ENCODE measurements at regions not wholly inside any gene's neighbourhood (a gene's known extent, or its start where the extent isn't known, plus 50 kb on each side); places are given as distances from the start of the nearest gene placed in this dataset.

- Histone ChIP-seq H3K4me3 (replicated peaks; ENCODE audit: insufficient read depth, low read length) (no peak overlapping the region), H3K27ac (replicated peaks) (no peak overlapping the region), H3K27me3 (ENCODE audit: insufficient read depth, poor library complexity, severe bottlenecking) (no peaks in the 10 kb centered on the region)
- DNase-seq (ENCODE audit: low read depth in 1 of 2, low spot score in 1 of 2), result no peak
- TF ChIP-seq, protein P1, sequence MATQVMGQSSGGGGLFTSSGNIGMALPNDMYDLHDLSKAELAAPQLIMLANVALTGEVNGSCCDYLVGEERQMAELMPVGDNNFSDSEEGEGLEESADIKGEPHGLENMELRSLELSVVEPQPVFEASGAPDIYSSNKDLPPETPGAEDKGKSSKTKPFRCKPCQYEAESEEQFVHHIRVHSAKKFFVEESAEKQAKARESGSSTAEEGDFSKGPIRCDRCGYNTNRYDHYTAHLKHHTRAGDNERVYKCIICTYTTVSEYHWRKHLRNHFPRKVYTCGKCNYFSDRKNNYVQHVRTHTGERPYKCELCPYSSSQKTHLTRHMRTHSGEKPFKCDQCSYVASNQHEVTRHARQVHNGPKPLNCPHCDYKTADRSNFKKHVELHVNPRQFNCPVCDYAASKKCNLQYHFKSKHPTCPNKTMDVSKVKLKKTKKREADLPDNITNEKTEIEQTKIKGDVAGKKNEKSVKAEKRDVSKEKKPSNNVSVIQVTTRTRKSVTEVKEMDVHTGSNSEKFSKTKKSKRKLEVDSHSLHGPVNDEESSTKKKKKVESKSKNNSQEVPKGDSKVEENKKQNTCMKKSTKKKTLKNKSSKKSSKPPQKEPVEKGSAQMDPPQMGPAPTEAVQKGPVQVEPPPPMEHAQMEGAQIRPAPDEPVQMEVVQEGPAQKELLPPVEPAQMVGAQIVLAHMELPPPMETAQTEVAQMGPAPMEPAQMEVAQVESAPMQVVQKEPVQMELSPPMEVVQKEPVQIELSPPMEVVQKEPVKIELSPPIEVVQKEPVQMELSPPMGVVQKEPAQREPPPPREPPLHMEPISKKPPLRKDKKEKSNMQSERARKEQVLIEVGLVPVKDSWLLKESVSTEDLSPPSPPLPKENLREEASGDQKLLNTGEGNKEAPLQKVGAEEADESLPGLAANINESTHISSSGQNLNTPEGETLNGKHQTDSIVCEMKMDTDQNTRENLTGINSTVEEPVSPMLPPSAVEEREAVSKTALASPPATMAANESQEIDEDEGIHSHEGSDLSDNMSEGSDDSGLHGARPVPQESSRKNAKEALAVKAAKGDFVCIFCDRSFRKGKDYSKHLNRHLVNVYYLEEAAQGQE (IDR thresholded peaks at IDR 0.05; ENCODE audit: insufficient replicate concordance, low read depth), result no peak
- TF ChIP-seq, protein P2, sequence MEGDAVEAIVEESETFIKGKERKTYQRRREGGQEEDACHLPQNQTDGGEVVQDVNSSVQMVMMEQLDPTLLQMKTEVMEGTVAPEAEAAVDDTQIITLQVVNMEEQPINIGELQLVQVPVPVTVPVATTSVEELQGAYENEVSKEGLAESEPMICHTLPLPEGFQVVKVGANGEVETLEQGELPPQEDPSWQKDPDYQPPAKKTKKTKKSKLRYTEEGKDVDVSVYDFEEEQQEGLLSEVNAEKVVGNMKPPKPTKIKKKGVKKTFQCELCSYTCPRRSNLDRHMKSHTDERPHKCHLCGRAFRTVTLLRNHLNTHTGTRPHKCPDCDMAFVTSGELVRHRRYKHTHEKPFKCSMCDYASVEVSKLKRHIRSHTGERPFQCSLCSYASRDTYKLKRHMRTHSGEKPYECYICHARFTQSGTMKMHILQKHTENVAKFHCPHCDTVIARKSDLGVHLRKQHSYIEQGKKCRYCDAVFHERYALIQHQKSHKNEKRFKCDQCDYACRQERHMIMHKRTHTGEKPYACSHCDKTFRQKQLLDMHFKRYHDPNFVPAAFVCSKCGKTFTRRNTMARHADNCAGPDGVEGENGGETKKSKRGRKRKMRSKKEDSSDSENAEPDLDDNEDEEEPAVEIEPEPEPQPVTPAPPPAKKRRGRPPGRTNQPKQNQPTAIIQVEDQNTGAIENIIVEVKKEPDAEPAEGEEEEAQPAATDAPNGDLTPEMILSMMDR (IDR thresholded peaks at IDR 0.05; ENCODE audit: insufficient read depth, low read length), result no peak
- no peak for TF ChIP-seq GABPA (IDR thresholded peaks at IDR 0.05; ENCODE audit: low read depth)
- no peak for TF ChIP-seq SPI1 (IDR thresholded peaks at IDR 0.05; ENCODE audit: borderline replicate concordance, low read depth)
- no peak for TF ChIP-seq POLR2AphosphoS5 (IDR thresholded peaks at IDR 0.05; ENCODE audit: low read depth)
These were observed 227.2 kb upstream of the ROBO2 start for GRCh38 chr3:76812649-76813242.

GRCh38 chr3:76815561-76815960, 224.3 kb upstream of the ROBO2 start:
- TF ChIP-seq POLR2AphosphoS5 (IDR thresholded peaks at IDR 0.05; ENCODE audit: low read depth) (no peak), GABPA (IDR thresholded peaks at IDR 0.05; ENCODE audit: low read depth) (no peak), SPI1 (IDR thresholded peaks at IDR 0.05; ENCODE audit: borderline replicate concordance, low read depth) (no peak)
- TF ChIP-seq, protein P2 (IDR thresholded peaks at IDR 0.05; ENCODE audit: insufficient read depth, low read length), result no peak
- TF ChIP-seq, protein P1 (IDR thresholded peaks at IDR 0.05; ENCODE audit: insufficient replicate concordance, low read depth), result no peak
- Histone ChIP-seq H3K27me3 (ENCODE audit: insufficient read depth, poor library complexity, severe bottlenecking) (no peaks in the 10 kb centered on the region), H3K4me3 (replicated peaks; ENCODE audit: insufficient read depth, low read length) (no peak overlapping the region), H3K27ac (replicated peaks) (no peak overlapping the region)
- no peak for DNase-seq (ENCODE audit: low read depth in 1 of 2, low spot score in 1 of 2)

DNA sequence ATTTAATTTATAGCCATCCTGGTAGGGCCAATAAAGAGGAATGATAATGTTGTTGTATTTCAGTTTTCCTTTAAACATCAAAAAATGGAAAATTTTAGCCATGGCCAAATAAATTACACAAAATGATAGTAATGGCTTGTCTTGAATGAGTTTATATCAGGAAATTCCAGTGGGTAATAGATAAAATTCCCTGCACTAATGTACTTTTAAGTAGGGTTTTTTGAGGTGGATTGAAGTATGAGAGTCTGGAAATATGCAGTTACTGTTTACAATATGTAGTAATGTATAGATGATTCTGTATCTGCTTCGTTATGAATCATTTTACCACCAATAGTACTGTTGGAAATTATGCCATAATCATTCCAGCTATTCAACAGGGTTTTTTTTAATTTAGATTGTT, 219.4 kb upstream of the ROBO2 start:
- H3K27me3 ChIP-seq (ENCODE audit: insufficient read depth, poor library complexity, severe bottlenecking), result no peaks in the 10 kb centered on the region
- H3K4me3 ChIP-seq (replicated peaks; ENCODE audit: insufficient read depth, low read length), result no peak overlapping the region
- no peak overlapping the region for H3K27ac ChIP-seq (replicated peaks)
- TF ChIP-seq, protein P2 (IDR thresholded peaks at IDR 0.05; ENCODE audit: insufficient read depth, low read length), result no peak
- no peak for TF ChIP-seq GABPA (IDR thresholded peaks at IDR 0.05; ENCODE audit: low read depth)
- TF ChIP-seq, protein P1 (IDR thresholded peaks at IDR 0.05; ENCODE audit: insufficient replicate concordance, low read depth), result no peak
- TF ChIP-seq SPI1 (IDR thresholded peaks at IDR 0.05; ENCODE audit: borderline replicate concordance, low read depth), result no peak
- no peak for TF ChIP-seq POLR2AphosphoS5 (IDR thresholded peaks at IDR 0.05; ENCODE audit: low read depth)
- DNase-seq (ENCODE audit: low read depth in 1 of 2, low spot score in 1 of 2), result no peak

Data from HL-60 (cell line).